ENCODE measurements at regions not wholly inside any gene's neighbourhood (a gene's known extent, or its start where the extent isn't known, plus 50 kb on each side); places are given as distances from the start of the nearest gene placed in this dataset.

DNA sequence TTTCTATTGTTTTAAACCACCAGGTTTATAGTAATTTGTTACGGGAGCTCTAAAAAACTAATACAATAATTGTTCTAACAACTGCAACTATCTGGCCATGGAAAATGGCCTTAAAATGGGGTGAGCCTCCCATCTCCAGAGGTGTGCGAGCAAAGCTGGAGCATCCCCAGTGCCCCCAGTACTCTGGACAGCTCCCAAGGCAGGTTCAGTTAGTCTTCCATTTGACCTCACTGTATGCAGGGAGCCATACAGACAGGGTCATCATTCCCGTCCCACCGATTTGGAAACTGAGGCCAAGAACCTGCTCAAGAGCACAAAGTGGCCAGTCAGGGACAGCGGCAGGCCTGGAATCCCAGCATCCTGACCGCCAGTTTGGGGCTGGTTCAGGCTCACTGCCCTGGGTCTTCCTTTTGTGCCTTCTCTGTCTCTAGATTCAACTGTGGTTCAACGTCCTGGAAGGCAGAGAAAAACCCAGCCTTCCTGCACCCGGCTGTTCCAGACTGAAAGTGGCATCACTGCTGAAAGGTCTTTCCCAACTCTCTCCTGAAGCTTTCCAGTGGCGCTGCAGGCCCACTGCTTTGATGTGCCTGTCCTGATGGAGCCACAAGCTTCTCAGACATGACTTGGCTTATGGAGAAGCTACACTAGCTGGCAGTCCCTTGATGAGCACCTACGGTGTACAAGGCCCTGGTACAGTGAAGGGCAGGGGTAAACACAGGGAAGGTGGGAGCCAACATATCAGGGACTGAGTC, 76.6 kb upstream of the LINGO1 start:
- TF ChIP-seq, protein P1, sequence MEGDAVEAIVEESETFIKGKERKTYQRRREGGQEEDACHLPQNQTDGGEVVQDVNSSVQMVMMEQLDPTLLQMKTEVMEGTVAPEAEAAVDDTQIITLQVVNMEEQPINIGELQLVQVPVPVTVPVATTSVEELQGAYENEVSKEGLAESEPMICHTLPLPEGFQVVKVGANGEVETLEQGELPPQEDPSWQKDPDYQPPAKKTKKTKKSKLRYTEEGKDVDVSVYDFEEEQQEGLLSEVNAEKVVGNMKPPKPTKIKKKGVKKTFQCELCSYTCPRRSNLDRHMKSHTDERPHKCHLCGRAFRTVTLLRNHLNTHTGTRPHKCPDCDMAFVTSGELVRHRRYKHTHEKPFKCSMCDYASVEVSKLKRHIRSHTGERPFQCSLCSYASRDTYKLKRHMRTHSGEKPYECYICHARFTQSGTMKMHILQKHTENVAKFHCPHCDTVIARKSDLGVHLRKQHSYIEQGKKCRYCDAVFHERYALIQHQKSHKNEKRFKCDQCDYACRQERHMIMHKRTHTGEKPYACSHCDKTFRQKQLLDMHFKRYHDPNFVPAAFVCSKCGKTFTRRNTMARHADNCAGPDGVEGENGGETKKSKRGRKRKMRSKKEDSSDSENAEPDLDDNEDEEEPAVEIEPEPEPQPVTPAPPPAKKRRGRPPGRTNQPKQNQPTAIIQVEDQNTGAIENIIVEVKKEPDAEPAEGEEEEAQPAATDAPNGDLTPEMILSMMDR (IDR thresholded peaks at IDR 0.05): no peak
- TF ChIP-seq POLR2A (IDR thresholded peaks at IDR 0.05): no peak

Data from thyroid gland (tissue), 4 donors.